Kidney epithelial cell (primary cell): ENCODE measurements at regions not wholly inside any gene's neighbourhood (a gene's known extent, or its start where the extent isn't known, plus 50 kb on each side); places are given as distances from the start of the nearest gene placed in this dataset.

Source experiments
- DNase-seq: peaks from one replicate; pipeline ENCODE4 v3.0.0-alpha.2; 2010; ENCODE audit warnings: low read depth
- H3K27me3 ChIP-seq: 2 replicates; pipeline ENCODE4 v1.6.0; 2011; ENCODE audit warnings: low read length; ENCODE audit not compliant: control insufficient read depth, insufficient read depth
- H3K36me3 ChIP-seq: 2 replicates; pipeline ENCODE4 v1.5.1; 2011; ENCODE audit warnings: low read length; ENCODE audit not compliant: control insufficient read depth, insufficient read depth
- H3K4me3 ChIP-seq: 2 replicates; pipeline ENCODE4 v1.5.1; 2011; ENCODE audit warnings: low read depth, mild to moderate bottlenecking, control low read depth, low read length
- CTCF ChIP-seq: IDR thresholded peaks from 2 replicates; pipeline ENCODE4 v1.5.1; 2011; ENCODE audit warnings: mild to moderate bottlenecking, moderate library complexity, low read length, control low read depth, inconsistent platforms; ENCODE audit not compliant: insufficient read depth, poor library complexity, severe bottlenecking

DNA sequence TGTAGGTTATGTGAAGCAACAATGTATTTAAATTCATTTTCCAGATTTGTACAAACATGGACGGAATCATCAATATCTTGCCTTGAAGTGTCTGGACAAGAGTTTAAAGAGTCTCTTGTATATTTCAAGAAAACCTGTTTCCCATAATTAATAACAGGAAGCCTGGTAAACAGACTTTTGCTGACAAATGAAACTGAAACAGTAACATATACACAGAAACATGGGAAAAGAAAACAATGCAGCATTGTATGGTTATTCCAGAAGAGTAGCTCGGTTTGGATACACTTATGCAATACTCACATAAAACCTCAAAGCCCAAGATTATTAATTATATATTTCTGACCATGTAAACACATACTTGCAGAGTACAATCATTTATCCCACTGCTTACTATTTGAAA, 265.5 kb downstream of the PTPRC start:
- no peak overlapping the region for H3K4me3 ChIP-seq

DNA sequence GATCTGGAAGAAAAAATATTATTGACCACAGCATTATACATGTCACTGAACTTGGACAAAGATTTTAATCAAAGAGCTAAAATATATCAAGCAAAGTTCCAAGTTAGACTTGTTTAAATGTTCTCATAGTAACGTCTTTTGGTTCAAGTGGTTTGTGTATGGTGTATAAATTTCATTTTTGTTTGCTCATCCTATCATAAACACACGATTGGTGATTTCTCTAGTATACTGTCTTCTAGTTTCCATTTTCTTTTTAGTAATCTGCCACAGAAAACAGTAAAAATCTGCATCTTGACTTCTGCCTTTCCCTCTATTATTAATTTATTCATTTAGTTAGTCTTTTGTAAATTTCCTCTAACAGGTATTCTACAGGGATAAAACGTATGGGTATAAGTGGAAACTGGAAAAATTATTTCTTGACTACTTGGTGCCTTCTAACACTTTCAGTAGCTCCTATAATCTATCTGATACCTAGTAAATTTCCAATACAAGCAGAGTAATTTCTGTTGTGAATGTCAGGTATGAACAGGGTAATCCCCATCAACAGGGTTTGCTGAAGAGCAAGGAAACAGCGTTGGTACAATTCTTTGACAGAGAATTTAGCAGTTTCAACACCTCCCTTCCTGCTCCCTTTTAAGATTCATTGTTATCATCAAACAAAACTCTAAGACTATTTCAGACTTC, 268.0 kb downstream of the PTPRC start:
- no peaks in the 10 kb centered on the region for H3K27me3 ChIP-seq
- no peak for DNase-seq
- no peak overlapping the region for H3K4me3 ChIP-seq
- no peak for TF ChIP-seq CTCF
- H3K36me3 ChIP-seq = no peaks in the 10 kb centered on the region

More for the DNA sequence above, 265.5 kb downstream of the PTPRC start:
- Histone ChIP-seq H3K36me3 (no peaks in the 10 kb centered on the region), H3K27me3 (no peaks in the 10 kb centered on the region)
- TF ChIP-seq CTCF = no peak
- no peak for DNase-seq

DNA sequence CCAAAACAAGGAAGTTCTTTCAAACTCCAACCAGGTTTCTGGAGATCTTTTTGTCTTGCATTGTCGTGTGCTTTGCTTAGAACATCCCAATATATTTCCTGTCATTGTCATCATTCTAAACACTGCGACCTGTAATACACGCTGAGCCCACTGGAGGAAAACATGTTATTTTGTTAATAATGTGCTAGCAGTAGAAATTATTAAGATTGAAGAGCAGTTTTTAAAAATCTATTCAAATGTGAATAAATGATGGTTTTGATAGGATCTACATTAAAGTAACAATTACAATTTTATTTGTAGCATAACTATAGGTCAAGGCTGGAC, 268.5 kb downstream of the PTPRC start:
- Histone ChIP-seq H3K27me3 (no peaks in the 10 kb centered on the region), H3K36me3 (no peaks in the 10 kb centered on the region), H3K4me3 (no peak overlapping the region)
- TF ChIP-seq CTCF = no peak
- no peak for DNase-seq

DNA sequence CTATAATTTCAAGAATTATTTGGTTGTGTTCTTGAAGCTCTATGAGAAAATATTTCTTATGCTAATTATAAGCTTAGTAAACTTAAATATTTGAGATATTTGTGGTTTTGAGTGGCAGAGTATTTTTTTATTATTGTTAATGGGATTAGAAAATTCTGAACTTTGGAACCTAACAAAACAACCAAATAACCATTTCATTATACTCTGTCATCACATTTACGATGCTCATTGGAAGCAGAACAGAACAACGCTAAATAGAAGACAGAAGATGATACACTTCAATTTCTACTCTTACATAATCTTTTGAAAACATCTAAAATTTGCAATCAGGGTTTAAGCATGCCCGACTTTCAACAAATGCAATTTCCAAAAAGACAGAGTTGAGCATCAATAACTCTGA, 270.2 kb downstream of the PTPRC start:
- Histone ChIP-seq H3K27me3 (no peaks in the 10 kb centered on the region), H3K4me3 (no peak overlapping the region), H3K36me3 (no peaks in the 10 kb centered on the region)
- TF ChIP-seq CTCF = no peak
- DNase-seq = no peak

GRCh38 chr1:198909973-198910372, 271.1 kb downstream of the PTPRC start:
- no peak for TF ChIP-seq CTCF
- H3K27me3 ChIP-seq = no peaks in the 10 kb centered on the region
- H3K4me3 ChIP-seq = no peak overlapping the region
- H3K36me3 ChIP-seq = no peaks in the 10 kb centered on the region
- no peak for DNase-seq

GRCh38 chr1:198910816-198911215, 272.0 kb downstream of the PTPRC start:
- no peak for TF ChIP-seq CTCF
- DNase-seq = no peak
- H3K4me3 ChIP-seq = no peak overlapping the region
- no peaks in the 10 kb centered on the region for H3K27me3 ChIP-seq
- no peaks in the 10 kb centered on the region for H3K36me3 ChIP-seq
